NT2/D1 (cell line): ENCODE measurements at regions not wholly inside any gene's neighbourhood (a gene's known extent, or its start where the extent isn't known, plus 50 kb on each side); places are given as distances from the start of the nearest gene placed in this dataset.

Source experiments
- SUZ12 ChIP-seq: IDR thresholded peaks from 2 replicates; pipeline ENCODE4 v1.6.1; 2011; ENCODE audit not compliant: insufficient read length, insufficient read depth; ENCODE audit errors: extremely low read depth
- YY1 ChIP-seq: IDR thresholded peaks from 2 replicates; pipeline ENCODE4 v1.6.1; 2011; ENCODE audit not compliant: insufficient read length, insufficient read depth

- TF ChIP-seq YY1 (no peak), SUZ12 (no peak)
Measured at GRCh38 chr13:34250151-34250670, 432.3 kb downstream of the RFC3 start.
